ENCODE measurements at regions not wholly inside any gene's neighbourhood (a gene's known extent, or its start where the extent isn't known, plus 50 kb on each side); places are given as distances from the start of the nearest gene placed in this dataset.

DNA sequence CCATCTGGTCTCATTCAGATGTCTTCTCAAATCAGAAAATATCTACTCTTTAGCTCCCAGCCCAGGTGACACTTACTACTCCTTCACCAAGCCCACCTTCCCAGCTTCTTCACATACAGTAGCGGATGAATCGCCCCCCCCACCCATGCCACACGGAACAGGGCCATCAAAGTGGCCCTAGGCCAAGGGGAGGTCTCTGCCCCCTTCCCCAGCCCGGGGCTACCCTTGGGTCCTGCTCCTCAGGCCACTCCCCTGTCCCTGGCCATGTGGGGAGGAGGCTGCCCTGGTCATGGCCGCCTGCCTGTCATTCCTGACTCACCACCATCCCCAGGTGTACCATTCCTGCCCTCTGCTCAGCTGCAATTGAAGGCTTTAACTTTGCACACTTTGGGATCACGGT is 142.8 kb downstream of the NECTIN1 start:
- TF ChIP-seq GATA3 (IDR thresholded peaks at IDR 0.05; ENCODE audit: low read depth, low read length) (no peak), GATA2 (IDR thresholded peaks at IDR 0.05; ENCODE audit: low read depth, low read length) (no peak)

DNA sequence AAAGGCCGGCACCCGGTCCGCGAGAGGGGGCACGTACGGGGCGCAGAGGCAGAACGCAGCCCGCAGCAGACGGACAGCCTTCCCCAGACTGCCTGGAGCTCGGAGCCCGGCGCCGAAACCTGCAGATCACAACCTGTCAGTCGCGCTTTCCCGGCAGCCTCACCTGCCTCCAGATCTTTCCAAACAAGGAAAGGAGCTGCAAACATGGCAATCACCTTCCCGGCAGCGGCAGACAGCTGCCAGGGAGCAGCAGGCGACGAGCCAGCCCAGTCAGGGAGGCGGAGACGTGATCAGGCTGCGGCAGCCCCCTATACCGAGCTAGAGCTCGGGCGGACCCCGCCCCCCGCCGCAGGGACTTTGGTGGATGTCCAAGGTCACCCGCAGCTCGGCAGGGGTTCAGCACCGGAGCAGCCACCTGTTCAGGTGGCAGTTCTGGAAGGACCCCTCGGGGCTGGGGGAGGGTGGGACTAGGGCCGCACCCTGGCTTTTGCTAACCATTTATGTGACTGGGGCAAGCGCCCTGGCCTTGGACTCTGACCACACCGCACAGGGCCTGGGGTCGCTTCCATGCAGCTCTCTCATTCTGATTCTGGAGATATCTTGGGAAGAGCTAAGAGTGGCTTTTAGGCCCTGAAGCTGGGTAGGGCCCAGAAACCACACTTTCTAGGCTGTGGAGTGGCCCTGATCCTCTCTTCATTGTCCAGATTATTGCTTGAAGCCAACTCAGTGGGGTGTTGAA is 143.8 kb downstream of the NECTIN1 start:
- no peak for TF ChIP-seq GATA3 (IDR thresholded peaks at IDR 0.05; ENCODE audit: low read depth, low read length)
- peak; percentile 51 for TF ChIP-seq GATA2 (IDR thresholded peaks at IDR 0.05; ENCODE audit: low read depth, low read length)

DNA sequence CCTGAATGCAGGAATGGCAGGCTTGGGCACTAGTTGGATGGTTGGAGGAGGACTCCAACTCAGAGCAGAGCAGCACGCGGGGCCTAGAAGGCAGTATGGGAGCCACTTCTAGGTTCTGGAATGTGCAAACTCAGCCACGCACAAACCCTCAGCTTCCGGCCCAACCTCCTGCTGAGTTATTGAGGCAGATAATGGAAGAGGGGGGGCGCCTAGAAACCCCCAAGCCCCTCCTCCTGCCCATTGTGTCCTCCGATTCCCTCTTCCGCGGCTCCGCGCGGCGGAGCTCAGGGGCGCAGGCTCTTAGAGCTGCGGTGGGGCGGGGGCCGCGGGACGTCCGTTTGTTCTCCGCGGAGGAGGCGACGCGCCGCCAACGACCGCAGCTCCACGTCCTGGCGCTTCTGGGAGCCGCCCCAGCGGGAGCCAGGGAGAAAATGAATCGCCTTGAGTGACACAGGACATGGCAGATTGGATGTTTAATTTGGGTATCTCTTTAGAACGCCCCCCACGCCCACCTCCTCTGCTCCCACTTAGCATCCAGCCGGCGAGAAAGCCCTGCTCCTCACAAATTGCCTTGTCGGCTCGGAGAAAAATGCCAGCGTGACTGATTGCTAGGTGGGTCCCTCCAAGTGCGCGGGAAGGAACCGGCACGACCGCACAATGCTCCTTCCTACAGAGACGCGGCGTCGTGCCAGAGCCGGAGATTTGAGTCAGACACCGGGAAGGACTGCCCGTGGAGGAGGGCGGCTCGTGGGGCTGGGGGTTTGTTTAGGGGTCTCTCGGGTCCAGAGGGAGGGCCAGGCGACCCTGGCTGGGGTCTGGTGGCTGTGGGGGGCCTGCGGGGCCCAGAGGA is 144.6 kb downstream of the NECTIN1 start:
- no peak for TF ChIP-seq GATA3 (IDR thresholded peaks at IDR 0.05; ENCODE audit: low read depth, low read length)
- no peak for TF ChIP-seq GATA2 (IDR thresholded peaks at IDR 0.05; ENCODE audit: low read depth, low read length)

DNA sequence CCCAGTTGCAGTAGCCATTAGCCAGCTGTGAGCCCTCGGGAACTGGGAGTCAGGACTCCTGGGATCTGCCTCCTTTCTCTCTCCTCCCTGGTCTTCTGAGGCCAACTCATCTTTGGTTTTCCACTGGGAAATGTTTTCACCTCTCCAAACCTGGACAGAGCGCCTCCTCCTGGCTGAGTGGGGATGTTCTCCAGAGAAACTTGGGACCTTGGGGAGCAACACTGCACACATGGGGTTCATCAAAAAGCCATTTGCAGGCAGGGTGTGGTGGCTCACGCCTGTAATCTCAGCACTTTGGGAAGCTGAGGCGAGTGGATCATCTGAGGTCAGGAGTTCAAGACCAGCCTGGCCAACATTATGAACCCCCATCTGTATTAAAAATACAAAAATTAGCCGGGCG is 145.4 kb downstream of the NECTIN1 start:
- TF ChIP-seq GATA3 (IDR thresholded peaks at IDR 0.05; ENCODE audit: low read depth, low read length), result no peak
- no peak for TF ChIP-seq GATA2 (IDR thresholded peaks at IDR 0.05; ENCODE audit: low read depth, low read length)

DNA sequence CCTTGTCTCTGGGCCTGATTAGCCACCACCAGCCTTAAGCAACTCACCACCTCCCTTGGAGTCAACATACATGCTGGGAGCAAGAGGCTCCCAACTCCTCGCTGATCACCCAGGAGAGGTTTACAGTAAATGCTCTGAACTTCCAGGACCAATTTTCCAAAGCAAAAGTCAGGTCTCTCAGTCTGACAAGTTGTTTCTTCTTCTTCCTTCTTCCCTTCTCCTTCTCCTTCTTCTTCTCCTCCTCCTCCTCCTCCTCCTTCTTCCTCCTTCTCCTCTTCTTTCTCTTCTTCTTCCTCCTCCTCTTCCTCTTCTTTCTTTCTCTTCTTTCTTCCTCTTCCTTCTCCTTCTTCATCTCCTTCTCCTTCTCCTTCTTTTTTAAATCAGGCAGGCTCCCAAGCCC is 148.2 kb downstream of the NECTIN1 start:
- no peak for TF ChIP-seq GATA3 (IDR thresholded peaks at IDR 0.05; ENCODE audit: low read depth, low read length)
- TF ChIP-seq GATA2 (IDR thresholded peaks at IDR 0.05; ENCODE audit: low read depth, low read length), result no peak

DNA sequence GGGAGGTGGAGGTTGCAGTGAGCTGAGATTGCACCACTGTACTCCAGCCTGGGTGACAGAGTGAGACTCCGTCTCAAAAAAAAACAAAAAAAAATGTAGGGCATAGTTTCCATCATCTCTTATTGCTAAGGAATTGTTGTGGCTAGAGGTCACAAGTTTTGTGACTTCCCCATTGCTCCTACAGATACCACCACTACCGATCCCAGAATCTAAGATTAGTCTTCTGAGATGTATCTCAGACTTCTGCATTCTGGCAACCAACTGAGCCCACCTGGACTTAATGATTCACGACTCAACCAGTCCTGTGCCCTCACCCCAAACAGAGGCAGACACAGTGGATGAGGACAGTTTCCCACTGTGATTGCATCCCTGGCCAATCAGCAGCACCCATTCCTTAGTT is 148.9 kb downstream of the NECTIN1 start:
- TF ChIP-seq GATA2 (IDR thresholded peaks at IDR 0.05; ENCODE audit: low read depth, low read length), result no peak

DNA sequence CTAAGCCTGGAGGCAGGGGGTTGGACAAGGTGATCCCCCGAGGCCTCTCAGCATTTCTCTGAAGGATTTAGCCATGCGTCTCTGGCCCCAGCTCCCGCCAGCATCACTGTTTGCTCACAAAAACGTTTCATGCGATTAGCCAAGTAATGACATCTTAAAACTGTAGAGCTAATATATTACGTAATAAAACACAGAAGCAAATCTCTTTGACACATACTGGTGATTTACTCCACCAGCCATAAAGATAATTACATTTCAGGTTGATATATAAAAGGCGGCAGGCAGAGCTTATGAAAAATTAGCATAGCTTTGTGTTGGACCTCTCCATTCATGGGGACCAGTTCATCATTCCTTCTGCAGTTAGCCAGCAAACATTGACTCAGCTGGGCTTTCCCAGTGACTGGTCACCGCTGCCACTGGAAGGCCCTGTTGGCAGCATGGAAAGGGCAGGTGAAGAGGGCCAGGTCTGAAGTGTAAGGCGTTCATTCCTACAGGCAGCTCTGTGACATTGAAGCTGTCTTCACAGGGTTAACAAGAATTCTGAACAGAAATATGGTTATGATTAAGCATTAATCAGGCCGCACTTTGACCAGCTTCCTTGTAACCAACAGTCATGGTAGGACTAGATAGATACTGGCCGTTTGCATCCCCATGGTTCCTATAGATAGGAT is 150.3 kb downstream of the NECTIN1 start:
- TF ChIP-seq GATA2 (IDR thresholded peaks at IDR 0.05; ENCODE audit: low read depth, low read length) (no peak), GATA3 (IDR thresholded peaks at IDR 0.05; ENCODE audit: low read depth, low read length) (no peak)

DNA sequence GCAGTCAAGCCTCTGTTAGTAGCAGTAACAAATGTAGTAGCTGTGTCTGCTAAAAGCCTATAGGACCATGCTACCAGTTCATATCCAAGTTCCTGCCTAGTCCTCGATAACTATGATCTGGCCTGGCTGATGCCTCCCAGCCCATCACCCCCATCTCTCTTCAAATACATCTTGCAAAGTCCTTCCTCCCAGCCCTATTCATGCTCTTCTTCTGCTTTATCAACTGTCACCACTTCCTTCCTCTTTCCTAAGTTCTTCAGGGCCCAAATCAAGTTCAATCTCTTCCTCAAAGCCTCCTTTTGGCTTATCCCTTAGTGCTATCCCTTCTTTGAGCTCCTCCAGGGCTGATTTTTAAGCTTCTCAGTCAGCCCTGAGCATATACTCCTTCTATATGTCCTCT is 150.9 kb upstream of the THY1 start:
- TF ChIP-seq GATA2 (IDR thresholded peaks at IDR 0.05; ENCODE audit: low read depth, low read length) (no peak), GATA3 (IDR thresholded peaks at IDR 0.05; ENCODE audit: low read depth, low read length) (no peak)

DNA sequence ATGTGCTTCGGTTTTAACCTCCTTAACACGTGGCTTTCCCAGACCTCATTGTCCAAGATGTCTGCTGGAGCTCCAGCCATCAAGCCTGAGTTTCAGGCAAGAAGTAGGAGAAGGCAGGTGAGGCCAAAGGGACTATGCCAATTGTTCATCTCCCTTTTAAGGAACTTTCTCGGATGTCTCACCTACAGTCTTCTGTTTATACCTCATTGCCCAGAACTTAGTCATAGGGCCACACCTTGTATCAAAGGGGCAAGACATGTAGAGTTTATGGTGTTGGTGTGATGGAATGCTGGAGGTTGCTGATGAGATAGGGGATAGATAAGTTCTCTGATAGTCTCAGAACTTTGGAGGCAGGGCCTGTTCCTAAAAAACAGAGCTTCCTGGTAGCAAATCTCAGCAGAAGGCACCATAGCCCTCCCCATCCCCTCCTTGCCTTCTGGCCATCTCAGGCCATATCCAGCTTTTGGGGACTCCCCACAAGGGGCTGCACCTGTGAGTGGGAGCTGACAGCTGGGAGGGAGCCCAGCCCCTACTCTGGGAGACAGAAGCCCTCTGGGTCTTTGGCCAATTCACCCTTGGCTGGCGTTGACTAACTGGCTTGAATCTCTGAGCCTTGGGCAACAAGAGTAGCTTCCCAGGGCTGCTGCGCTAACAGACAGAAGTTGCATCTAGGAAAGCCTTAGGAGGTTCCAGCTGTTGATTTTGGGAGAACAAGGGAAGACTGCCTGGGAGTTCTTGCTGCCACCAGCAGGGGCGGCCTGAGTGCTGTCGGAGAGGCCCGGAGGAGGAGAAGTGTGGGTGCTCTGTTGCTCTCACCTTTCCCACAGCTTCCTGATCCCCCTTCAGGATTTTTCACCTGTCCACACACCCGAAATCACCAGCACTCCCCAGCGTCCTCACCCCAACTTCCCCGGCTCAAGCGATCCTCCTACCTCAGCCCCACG is 149.8 kb upstream of the THY1 start:
- TF ChIP-seq GATA2 (IDR thresholded peaks at IDR 0.05; ENCODE audit: low read depth, low read length) (no peak), GATA3 (IDR thresholded peaks at IDR 0.05; ENCODE audit: low read depth, low read length) (no peak)

DNA sequence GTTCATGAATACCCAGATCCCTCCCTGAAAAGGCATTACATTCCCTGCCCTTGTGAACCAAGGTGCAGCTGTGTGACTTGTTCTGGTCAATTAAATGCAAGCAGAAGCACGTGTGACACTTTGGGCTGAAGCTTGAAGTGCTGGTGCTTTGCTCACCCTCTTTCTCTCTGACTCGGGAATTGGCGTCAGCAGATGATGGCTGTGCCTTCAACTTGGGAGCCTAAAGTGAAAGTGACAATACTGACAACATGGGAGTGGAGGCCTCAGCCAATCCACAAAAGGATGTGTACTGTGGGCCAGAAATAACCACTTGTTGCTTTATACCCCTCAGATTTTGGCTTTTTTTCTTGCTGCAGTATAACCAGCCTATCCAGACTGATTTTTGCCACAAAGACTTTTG is 148.3 kb upstream of the THY1 start:
- TF ChIP-seq GATA3 (IDR thresholded peaks at IDR 0.05; ENCODE audit: low read depth, low read length), result no peak
- no peak for TF ChIP-seq GATA2 (IDR thresholded peaks at IDR 0.05; ENCODE audit: low read depth, low read length)

DNA sequence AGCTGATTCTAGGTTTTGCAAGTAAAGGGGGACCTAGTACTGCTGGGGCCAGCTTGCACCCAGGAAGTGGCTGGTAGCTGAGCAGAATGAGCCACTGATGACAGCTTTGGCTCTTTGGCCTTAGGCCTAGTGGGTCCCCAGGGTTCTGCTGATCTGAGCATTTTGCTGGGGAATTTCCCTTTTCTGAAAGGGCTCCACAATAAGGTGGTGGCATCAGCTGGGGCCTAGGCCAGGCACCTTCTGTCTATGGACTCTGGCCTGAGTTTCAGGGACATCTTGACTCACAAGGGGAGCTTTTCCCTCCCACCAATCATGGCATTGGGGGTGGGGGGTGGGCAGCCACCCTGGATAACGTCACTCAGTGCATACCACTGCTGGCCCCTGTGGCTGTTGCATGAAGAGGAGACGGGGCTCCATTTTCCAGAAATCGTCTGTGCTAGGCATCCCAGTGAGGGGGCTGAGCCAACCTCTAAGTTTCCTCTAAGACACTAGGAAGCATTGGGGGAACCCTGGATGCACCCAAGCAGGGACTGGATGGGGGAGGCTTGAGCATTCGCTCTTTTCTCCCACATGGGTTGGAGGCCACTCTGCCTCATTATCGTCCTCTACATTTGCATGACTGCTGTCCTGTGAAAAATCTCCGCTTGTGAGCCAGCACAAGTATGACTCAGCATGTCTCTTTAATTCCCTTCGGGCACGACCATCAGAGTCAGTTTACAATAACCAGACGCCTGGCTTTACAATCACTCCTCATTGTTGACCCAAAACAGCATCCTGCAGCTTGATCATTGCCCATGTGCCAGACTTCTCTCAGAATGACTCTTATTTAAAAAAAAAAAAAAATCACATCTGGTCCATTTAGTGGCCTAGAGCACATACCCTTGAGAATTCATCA is 145.0 kb upstream of the THY1 start:
- no peak for TF ChIP-seq GATA2 (IDR thresholded peaks at IDR 0.05; ENCODE audit: low read depth, low read length)
- TF ChIP-seq GATA3 (IDR thresholded peaks at IDR 0.05; ENCODE audit: low read depth, low read length), result no peak

DNA sequence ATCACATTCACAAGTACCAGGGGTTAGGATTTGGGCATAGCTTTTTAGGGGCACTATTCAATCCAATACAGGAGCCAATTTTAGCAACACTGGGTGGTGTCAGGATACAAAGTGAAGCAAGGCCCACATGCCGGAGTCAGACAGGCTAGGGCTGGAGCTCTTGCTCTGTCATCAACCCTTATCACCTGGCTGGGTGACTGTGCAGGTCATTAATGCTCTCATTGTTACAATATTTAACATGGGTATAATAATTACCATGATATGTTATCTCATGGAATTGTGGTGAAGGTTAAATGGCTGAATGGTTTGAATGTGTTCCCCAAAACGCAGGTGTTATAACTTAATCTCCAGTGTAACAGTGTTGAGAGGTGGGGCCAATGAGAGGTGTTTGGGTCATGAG is 143.3 kb upstream of the THY1 start:
- TF ChIP-seq GATA3 (IDR thresholded peaks at IDR 0.05; ENCODE audit: low read depth, low read length), result no peak
- no peak for TF ChIP-seq GATA2 (IDR thresholded peaks at IDR 0.05; ENCODE audit: low read depth, low read length)

DNA sequence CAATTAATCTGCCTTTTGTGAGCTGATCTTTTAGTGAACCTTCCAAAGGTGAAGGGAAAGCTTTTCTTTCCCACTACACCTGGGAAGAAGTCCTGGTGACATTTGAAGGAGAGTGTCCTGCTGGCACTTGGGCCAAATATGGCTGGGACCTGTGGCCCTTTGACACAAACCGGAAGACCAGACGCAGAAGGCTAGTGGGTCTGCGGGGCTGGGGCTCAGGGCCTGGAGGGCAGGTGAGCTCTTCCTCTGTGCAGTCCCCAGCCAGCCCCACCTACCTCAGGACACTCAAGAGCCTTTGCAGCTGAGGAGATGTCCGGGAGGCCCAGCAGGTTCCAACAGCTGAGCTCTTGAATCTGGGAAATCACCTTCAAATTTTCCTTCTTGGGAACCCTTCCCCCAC is 138.0 kb upstream of the THY1 start:
- TF ChIP-seq GATA2 (IDR thresholded peaks at IDR 0.05; ENCODE audit: low read depth, low read length) (no peak), GATA3 (IDR thresholded peaks at IDR 0.05; ENCODE audit: low read depth, low read length) (no peak)
